ENCODE measurements at regions not wholly inside any gene's neighbourhood (a gene's known extent, or its start where the extent isn't known, plus 50 kb on each side); places are given as distances from the start of the nearest gene placed in this dataset.

GRCh38 chr11:103585911-103586310 is 450.5 kb upstream of the DDI1 start:
- DNase-seq (ENCODE audit: low read depth, low spot score) (no peak), ATAC-seq (no peak)
- Histone ChIP-seq H3K27ac (ENCODE audit: low read length) (no peak overlapping the region), H3K36me3 (ENCODE audit: control insufficient read depth, insufficient read depth, low read length) (no peaks in the 10 kb centered on the region), H3K27me3 (ENCODE audit: control insufficient read depth, insufficient read depth, low read length) (0 out of 2 replicates have a peak, but pooled peaks cover 3% of the 10 kb centered on the region), H3K9me3 (ENCODE audit: control insufficient read depth, insufficient read depth, low read depth, low read length) (no peaks in the 10 kb centered on the region), H3K4me3 (ENCODE audit: low read depth in 2 of 2, low read length in 2 of 2) (no peak overlapping the region), H3K4me1 (ENCODE audit: control insufficient read depth, insufficient read depth, low read length) (no peaks in the 10 kb centered on the region)
- no peak for TF ChIP-seq REST (IDR thresholded peaks at IDR 0.05; ENCODE audit: insufficient read depth in 1 of 2, low read depth in 2 of 2, low read length in 1 of 2)
- TF ChIP-seq TCF7L2 (IDR thresholded peaks at IDR 0.05; ENCODE audit: low read depth, low read length), result no peak
- TF ChIP-seq CTCF (IDR thresholded peaks at IDR 0.05), result no peak
- no peak for TF ChIP-seq POLR2AphosphoS5 (IDR thresholded peaks at IDR 0.05; ENCODE audit: low read depth, low read length)
- TF ChIP-seq SIN3A (IDR thresholded peaks at IDR 0.05; ENCODE audit: borderline replicate concordance, insufficient read depth, low read depth, low read length), result no peak
- BruUV-seq (replicated peaks), result no TSS peak
- intact Hi-C loops (cut with micrococcal nuclease; ENCODE audit: unreplicated experiment) (no loop called here), in situ Hi-C loops (cut with HindIII; ENCODE audit: low pct_unique_long_range_greater_than_20kb, low sequenced_read_pairs) (no loop called here)
- ChIA-PET POLR2A (no interaction called here), CTCF (no interaction called here)

- no peak for DNase-seq (ENCODE audit: low read depth, low spot score)
- Histone ChIP-seq H3K4me1 (ENCODE audit: control insufficient read depth, insufficient read depth, low read length) (no peaks in the 10 kb centered on the region), H3K27me3 (ENCODE audit: control insufficient read depth, insufficient read depth, low read length) (no peaks in the 10 kb centered on the region), H3K36me3 (ENCODE audit: control insufficient read depth, insufficient read depth, low read length) (no peaks in the 10 kb centered on the region), H3K4me3 (ENCODE audit: low read depth in 2 of 2, low read length in 2 of 2) (no peak overlapping the region), H3K9me3 (ENCODE audit: control insufficient read depth, insufficient read depth, low read depth, low read length) (no peaks in the 10 kb centered on the region), H3K27ac (ENCODE audit: low read length) (no peak overlapping the region)
- BruUV-seq (replicated peaks), result no TSS peak
- in situ Hi-C loops (cut with HindIII; ENCODE audit: low pct_unique_long_range_greater_than_20kb, low sequenced_read_pairs) (no loop called here), intact Hi-C loops (cut with micrococcal nuclease; ENCODE audit: unreplicated experiment) (no loop called here)
- ChIA-PET POLR2A (no interaction called here), CTCF (no interaction called here)
- no peak for ATAC-seq
- TF ChIP-seq SIN3A (IDR thresholded peaks at IDR 0.05; ENCODE audit: borderline replicate concordance, insufficient read depth, low read depth, low read length) (no peak), POLR2AphosphoS5 (IDR thresholded peaks at IDR 0.05; ENCODE audit: low read depth, low read length) (no peak), TCF7L2 (IDR thresholded peaks at IDR 0.05; ENCODE audit: low read depth, low read length) (no peak), REST (IDR thresholded peaks at IDR 0.05; ENCODE audit: insufficient read depth in 1 of 2, low read depth in 2 of 2, low read length in 1 of 2) (no peak), CTCF (IDR thresholded peaks at IDR 0.05) (no peak)
These were observed 449.7 kb upstream of the DDI1 start for GRCh38 chr11:103586756-103587155.
